Neural cell (in vitro differentiated cells): ENCODE measurements at regions not wholly inside any gene's neighbourhood (a gene's known extent, or its start where the extent isn't known, plus 50 kb on each side); places are given as distances from the start of the nearest gene placed in this dataset.

Experiments used
- H2AFZ ChIP-seq: fragments of 200-600, 300-800 bp; sonication (generic), shearing (Covaris generic); 2 replicates; pipeline ENCODE4 v1.6.0; 2014; ENCODE audit warnings: low read depth, mild to moderate bottlenecking, antibody characterized with exemption, low read length, moderate library complexity
- H3F3A ChIP-seq: fragments of 200-600 bp; shearing (Covaris generic); 2 replicates; pipeline ENCODE4 v1.6.1; 2016; ENCODE audit warnings: mild to moderate bottlenecking, moderate library complexity, mixed read lengths, antibody characterized with exemption, low read length; ENCODE audit not compliant: insufficient read depth, poor library complexity, severe bottlenecking
- H3K27ac ChIP-seq: fragments of 200-600, 300-800 bp; sonication (generic), shearing (Covaris generic); 2 replicates; pipeline ENCODE4 v1.5.1; 2014; ENCODE audit warnings: mild to moderate bottlenecking, low read length, moderate library complexity
- H3K27me3 ChIP-seq: fragments of 300-800, 200-600 bp; sonication (generic), shearing (Covaris generic); 2 replicates; pipeline ENCODE4 v1.6.0; 2014; ENCODE audit warnings: mild to moderate bottlenecking, low read depth, low read length, moderate library complexity; ENCODE audit not compliant: insufficient read depth
- H3K36me3 ChIP-seq: fragments of 300-800, 200-600 bp; sonication (generic), shearing (Covaris generic); 2 replicates; pipeline ENCODE4 v1.5.1; 2014; ENCODE audit warnings: mild to moderate bottlenecking, antibody characterized with exemption, low read length, moderate library complexity; ENCODE audit not compliant: insufficient read depth
- H3K4me2 ChIP-seq: fragments of 300-800, 200-600 bp; sonication (generic), shearing (Covaris generic); 2 replicates; pipeline ENCODE4 v1.6.0; 2014; ENCODE audit warnings: mild to moderate bottlenecking, low read length
- H3K4me3 ChIP-seq: fragments of 300-800, 200-600 bp; sonication (generic), shearing (Covaris generic); 2 replicates; pipeline ENCODE4 v1.5.1; 2014; ENCODE audit warnings: mild to moderate bottlenecking, low read length, moderate library complexity
- H3K79me2 ChIP-seq: fragments of 200-600 bp; shearing (Covaris generic); replicated peaks from 2 replicates; pipeline ENCODE4 v1.6.0; 2014; ENCODE audit warnings: mild to moderate bottlenecking, low read length, moderate library complexity; ENCODE audit not compliant: insufficient read depth
- H3K9ac ChIP-seq: fragments of 300-800, 200-600 bp; sonication (generic), shearing (Covaris generic); 2 replicates; pipeline ENCODE4 v1.6.1; 2016; ENCODE audit warnings: mild to moderate bottlenecking, low read length, mixed read lengths
- H3K9me2 ChIP-seq: fragments of 200-600 bp; shearing (Covaris generic); 2 replicates; pipeline ENCODE4 v1.6.1; 2016; ENCODE audit warnings: mild to moderate bottlenecking, low read length, mixed read lengths; ENCODE audit not compliant: insufficient read depth
- H3K9me3 ChIP-seq: fragments of 200-600, 300-800 bp; sonication (generic), shearing (Covaris generic); 2 replicates; pipeline ENCODE4 v1.6.1; 2016; ENCODE audit warnings: mild to moderate bottlenecking, mixed run types, low read length, moderate library complexity, mixed read lengths
- H4K20me1 ChIP-seq: fragments of 200-600 bp; shearing (Covaris generic); 2 replicates; pipeline ENCODE4 v1.6.1; 2016; ENCODE audit warnings: mild to moderate bottlenecking, mixed run types; ENCODE audit not compliant: insufficient read depth
- CTCF ChIP-seq: fragments of 450-650 bp; IDR thresholded peaks from 2 replicates; pipeline ENCODE4 v1.5.1; 2014; ENCODE audit warnings: antibody characterized with exemption, mild to moderate bottlenecking, moderate library complexity; ENCODE audit not compliant: poor library complexity, severe bottlenecking
- EP300 ChIP-seq: fragments of 450-650 bp; conservative IDR thresholded peaks from 2 replicates; pipeline ENCODE4 v1.6.1; 2014; ENCODE audit warnings: antibody characterized with exemption, mild to moderate bottlenecking, moderate library complexity; ENCODE audit not compliant: poor library complexity, severe bottlenecking
- EZH2 ChIP-seq: fragments of 200-600, 300-800 bp; shearing (Covaris generic), sonication (generic); IDR thresholded peaks from 2 replicates; pipeline ENCODE4 v1.6.1; 2014; ENCODE audit warnings: antibody characterized with exemption, low read length, borderline replicate concordance, mild to moderate bottlenecking; ENCODE audit not compliant: insufficient read depth, poor library complexity, severe bottlenecking
- MXI1 ChIP-seq: fragments of 450-650 bp; conservative IDR thresholded peaks from 2 replicates; pipeline ENCODE4 v1.6.1; 2014; ENCODE audit warnings: antibody characterized with exemption, mild to moderate bottlenecking; ENCODE audit not compliant: poor library complexity, severe bottlenecking
- POLR2AphosphoS5 ChIP-seq: IDR thresholded peaks from 2 replicates; pipeline ENCODE4 v1.6.1; 2012
- RAD21 ChIP-seq: fragments of 450-650 bp; conservative IDR thresholded peaks from 2 replicates; pipeline ENCODE4 v1.6.1; 2014; ENCODE audit warnings: antibody characterized with exemption, mild to moderate bottlenecking, moderate library complexity
- REST ChIP-seq: IDR thresholded peaks from 2 replicates; pipeline ENCODE4 v1.6.1; 2012; ENCODE audit warnings: borderline replicate concordance
- SMC3 ChIP-seq: fragments of 450-650 bp; conservative IDR thresholded peaks from 2 replicates; pipeline ENCODE4 v1.6.1; 2014; ENCODE audit warnings: antibody characterized with exemption, mild to moderate bottlenecking, moderate library complexity; ENCODE audit not compliant: poor library complexity
- TAF1 ChIP-seq: IDR thresholded peaks from 2 replicates; pipeline ENCODE4 v1.6.1; 2012; ENCODE audit warnings: low read depth

GRCh38 chr3:64900156-64900555 is 212.4 kb upstream of the ADAMTS9 start:
- H3K9ac ChIP-seq: no peak overlapping the region
- H3K27ac ChIP-seq: no peak overlapping the region
- H3K79me2 ChIP-seq: no peaks in the 10 kb centered on the region
- H3K9me3 ChIP-seq: no peaks in the 10 kb centered on the region
- H3K9me2 ChIP-seq: no peaks in the 10 kb centered on the region
- no peaks in the 10 kb centered on the region for H4K20me1 ChIP-seq
- H3K36me3 ChIP-seq: no peaks in the 10 kb centered on the region
- H3F3A ChIP-seq: no peaks in the 10 kb centered on the region
- no peak overlapping the region for H3K4me2 ChIP-seq
- no peak for TF ChIP-seq EZH2
- TF ChIP-seq RAD21: no peak
- TF ChIP-seq REST: no peak
- TF ChIP-seq TAF1: no peak
- TF ChIP-seq SMC3: no peak
- TF ChIP-seq EP300: no peak
- no peak for TF ChIP-seq MXI1
- TF ChIP-seq CTCF: no peak
- TF ChIP-seq POLR2AphosphoS5: no peak
- no peak overlapping the region for H3K4me3 ChIP-seq
- H3K27me3 ChIP-seq: no peaks in the 10 kb centered on the region
- H2AFZ ChIP-seq: no peak overlapping the region

GRCh38 chr3:64898941-64899340 is 211.1 kb upstream of the ADAMTS9 start:
- H3K27me3 ChIP-seq: no peaks in the 10 kb centered on the region
- H2AFZ ChIP-seq: no peak overlapping the region
- no peaks in the 10 kb centered on the region for H3K36me3 ChIP-seq
- no peak overlapping the region for H3K4me2 ChIP-seq
- H3K79me2 ChIP-seq: no peaks in the 10 kb centered on the region
- no peak for TF ChIP-seq TAF1
- TF ChIP-seq EP300: no peak
- no peak overlapping the region for H3K4me3 ChIP-seq
- H4K20me1 ChIP-seq: no peaks in the 10 kb centered on the region
- H3K9me2 ChIP-seq: no peaks in the 10 kb centered on the region
- H3F3A ChIP-seq: no peaks in the 10 kb centered on the region
- no peaks in the 10 kb centered on the region for H3K9me3 ChIP-seq
- no peak overlapping the region for H3K9ac ChIP-seq
- H3K27ac ChIP-seq: no peak overlapping the region
